Choroid plexus epithelial cell (primary cell): ENCODE measurements at regions not wholly inside any gene's neighbourhood (a gene's known extent, or its start where the extent isn't known, plus 50 kb on each side); places are given as distances from the start of the nearest gene placed in this dataset.

Experiments used
- DNase-seq: peaks from one replicate; pipeline ENCODE4 v3.0.0-alpha.2; 2010; ENCODE audit warnings: low read depth
- H3K4me3 ChIP-seq: 2 replicates; pipeline ENCODE4 v1.5.1; 2011; ENCODE audit warnings: low read depth, mild to moderate bottlenecking, control low read depth, low read length, moderate library complexity
- CTCF ChIP-seq: conservative IDR thresholded peaks from 2 replicates; pipeline ENCODE4 v1.5.1; 2011; ENCODE audit warnings: low read depth, mild to moderate bottlenecking, control low read depth, inconsistent platforms, low read length, moderate library complexity

GRCh38 chr2:7119132-7119835 is 202.1 kb downstream of the RNF144A start:
- H3K4me3 ChIP-seq, result no peak overlapping the region
- peak; percentile 75 for TF ChIP-seq CTCF
- DNase-seq, result peak; percentile 56

GRCh38 chr2:7121851-7122250 is 204.6 kb downstream of the RNF144A start:
- no peak overlapping the region for H3K4me3 ChIP-seq
- DNase-seq, result no peak
- no peak for TF ChIP-seq CTCF

DNA sequence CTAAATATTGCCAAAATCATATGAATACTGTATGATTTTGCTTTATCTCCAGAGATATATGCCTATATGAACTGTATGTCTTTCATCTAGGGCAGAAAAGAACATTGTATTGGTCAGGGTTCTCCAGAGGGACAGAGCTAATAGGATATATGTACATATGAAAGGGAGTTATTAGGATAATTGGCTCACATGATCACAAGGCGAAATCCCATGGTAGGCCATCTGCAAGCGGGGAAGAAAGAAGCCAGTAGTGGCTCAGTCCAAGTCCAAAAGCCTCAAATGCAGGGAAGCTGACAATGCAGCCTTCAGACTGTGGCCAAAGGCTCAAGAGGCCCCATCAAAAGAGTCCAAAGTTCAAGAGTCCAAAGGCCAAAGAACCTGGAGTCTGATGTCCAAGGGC is 209.9 kb downstream of the RNF144A start:
- TF ChIP-seq CTCF, result no peak
- no peak for DNase-seq
- no peak overlapping the region for H3K4me3 ChIP-seq

GRCh38 chr2:7127687-7128086 is 210.5 kb downstream of the RNF144A start:
- no peak overlapping the region for H3K4me3 ChIP-seq
- no peak for TF ChIP-seq CTCF
- DNase-seq, result no peak

GRCh38 chr2:7131261-7131660 is 214.0 kb downstream of the RNF144A start:
- no peak for DNase-seq
- H3K4me3 ChIP-seq, result no peak overlapping the region
- TF ChIP-seq CTCF, result no peak

DNA sequence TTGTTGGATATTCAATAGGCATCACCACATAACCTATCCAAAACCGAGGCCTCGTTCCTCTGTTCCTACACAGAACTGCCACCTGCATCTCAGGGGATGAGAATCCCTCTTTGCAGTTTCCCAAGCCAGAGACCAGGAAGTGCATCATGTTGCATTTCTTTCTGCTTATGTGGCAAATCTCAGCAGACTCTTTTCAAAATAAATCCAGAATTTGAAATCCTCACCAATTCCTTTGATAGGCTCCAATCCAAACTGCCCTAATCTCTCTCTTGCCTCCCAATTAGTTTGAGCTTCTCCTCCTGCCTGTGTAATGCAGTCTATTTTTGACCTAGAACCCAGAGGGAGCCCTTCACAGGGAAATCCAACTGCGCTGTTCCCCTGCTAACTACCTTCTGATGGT is 215.5 kb downstream of the RNF144A start:
- DNase-seq, result peak; percentile 4
- no peak overlapping the region for H3K4me3 ChIP-seq
- TF ChIP-seq CTCF, result no peak

DNA sequence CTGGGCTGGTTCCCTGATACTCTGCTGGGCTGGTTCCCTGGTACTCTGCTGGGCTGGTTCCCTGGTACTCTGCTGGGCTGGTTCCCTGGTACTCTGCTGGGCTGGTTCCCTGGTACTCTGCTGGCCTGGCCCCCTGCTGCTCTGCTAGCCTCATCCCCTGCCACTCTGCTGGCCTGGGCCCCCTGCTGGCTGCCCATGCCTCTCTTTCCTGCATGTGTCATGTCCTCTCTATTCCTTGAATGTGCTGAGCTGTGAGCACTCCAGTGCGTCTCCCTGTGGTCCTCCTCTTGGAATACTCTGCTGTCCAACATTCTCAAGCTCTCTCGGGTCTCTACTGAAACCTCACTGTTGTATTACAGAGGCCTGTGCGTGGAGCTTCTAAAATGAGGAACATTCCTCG is 216.3 kb downstream of the RNF144A start:
- peak; percentile 41 for DNase-seq
- no peak overlapping the region for H3K4me3 ChIP-seq
- TF ChIP-seq CTCF, result peak; percentile 42
